GM10248 (cell line): ENCODE measurements at regions not wholly inside any gene's neighbourhood (a gene's known extent, or its start where the extent isn't known, plus 50 kb on each side); places are given as distances from the start of the nearest gene placed in this dataset.
"Not testable (repeated sequence)": the region's sequence is repeated elsewhere in the genome, so short reads cannot be mapped to it uniquely, and the experiment has no call there.

Experiments
- CTCF ChIA-PET: fragments of 300-600 bp; sonication (Branson Sonifier 250); formaldehyde crosslinking; extraction: SDS; loops from one replicate; lab custom pipeline; 2021; ENCODE audit warnings: antibody characterized with exemption; lab: Yijun Ruan, JAX
- POLR2A ChIA-PET: fragments of 350-650 bp; sonication (Branson Sonifier 250); formaldehyde crosslinking; extraction: SDS; loops from one replicate; lab custom pipeline; 2020; ENCODE audit warnings: antibody characterized with exemption; lab: Yijun Ruan, JAX
- DNase-seq: peaks from one replicate; pipeline ENCODE4 v3.0.0; 2012; ENCODE audit errors: extremely low spot score
- TF ChIP-seq, protein P1 (sequence below): IDR thresholded peaks from 2 replicates; pipeline ENCODE4 v1.5.1; 2012; ENCODE audit warnings: mild to moderate bottlenecking, low read depth; ENCODE audit errors: extremely low read depth, missing control alignments, control extremely low read depth

GRCh38 chr2:209146682-209147320, 277.0 kb upstream of the MAP2 start:
- ChIA-PET POLR2A (no interaction called here), CTCF (no interaction called here)
- TF ChIP-seq, protein P1, sequence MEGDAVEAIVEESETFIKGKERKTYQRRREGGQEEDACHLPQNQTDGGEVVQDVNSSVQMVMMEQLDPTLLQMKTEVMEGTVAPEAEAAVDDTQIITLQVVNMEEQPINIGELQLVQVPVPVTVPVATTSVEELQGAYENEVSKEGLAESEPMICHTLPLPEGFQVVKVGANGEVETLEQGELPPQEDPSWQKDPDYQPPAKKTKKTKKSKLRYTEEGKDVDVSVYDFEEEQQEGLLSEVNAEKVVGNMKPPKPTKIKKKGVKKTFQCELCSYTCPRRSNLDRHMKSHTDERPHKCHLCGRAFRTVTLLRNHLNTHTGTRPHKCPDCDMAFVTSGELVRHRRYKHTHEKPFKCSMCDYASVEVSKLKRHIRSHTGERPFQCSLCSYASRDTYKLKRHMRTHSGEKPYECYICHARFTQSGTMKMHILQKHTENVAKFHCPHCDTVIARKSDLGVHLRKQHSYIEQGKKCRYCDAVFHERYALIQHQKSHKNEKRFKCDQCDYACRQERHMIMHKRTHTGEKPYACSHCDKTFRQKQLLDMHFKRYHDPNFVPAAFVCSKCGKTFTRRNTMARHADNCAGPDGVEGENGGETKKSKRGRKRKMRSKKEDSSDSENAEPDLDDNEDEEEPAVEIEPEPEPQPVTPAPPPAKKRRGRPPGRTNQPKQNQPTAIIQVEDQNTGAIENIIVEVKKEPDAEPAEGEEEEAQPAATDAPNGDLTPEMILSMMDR = no peak
- DNase-seq = no peak

- no peak for DNase-seq
- TF ChIP-seq, protein P1 = no peak
- CTCF ChIA-PET = no interaction called here
- POLR2A ChIA-PET = no interaction called here
Observed at GRCh38 chr2:209147981-209148380, 275.9 kb upstream of the MAP2 start.

- DNase-seq = no peak
- TF ChIP-seq, protein P1 = no peak
- ChIA-PET POLR2A (no interaction called here), CTCF (interaction anchor here (0.6 to 1.3 kb wide), 2 partner anchors 11 to 12 kb away, joined by 3 to 5 read pairs; no protein-coding TSS in a partner anchor)
Observed at GRCh38 chr2:209160800-209161588, 262.9 kb upstream of the MAP2 start.

DNA sequence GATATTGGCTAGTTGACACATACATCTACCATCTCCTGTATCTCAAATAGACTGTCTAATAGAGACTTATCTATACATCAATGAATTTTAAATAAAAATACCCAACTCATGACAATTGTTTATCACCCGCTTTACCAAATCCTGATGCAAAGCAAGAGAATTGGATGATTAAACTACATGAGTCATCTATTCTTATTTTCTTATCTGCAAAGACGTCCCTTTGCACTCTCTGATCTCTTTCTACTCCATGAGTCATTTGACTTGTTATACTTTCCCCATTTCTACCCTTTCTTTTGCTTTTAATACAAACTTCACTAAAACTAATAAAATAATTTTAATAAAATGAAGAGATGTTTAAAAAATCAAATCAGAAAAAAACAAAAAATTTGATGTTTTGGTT, 261.7 kb upstream of the MAP2 start:
- TF ChIP-seq, protein P1 = no peak
- no peak for DNase-seq
- ChIA-PET CTCF (interaction anchor here (0.9 to 1.1 kb wide), 2 partner anchors 10 to 17 kb away, joined by 3 read pairs; no protein-coding TSS in a partner anchor), POLR2A (no interaction called here)

- ChIA-PET POLR2A (no interaction called here), CTCF (no interaction called here)
- TF ChIP-seq, protein P1 = no peak
- no peak for DNase-seq
Observed at GRCh38 chr2:209181984-209182383, 241.9 kb upstream of the MAP2 start.

DNA sequence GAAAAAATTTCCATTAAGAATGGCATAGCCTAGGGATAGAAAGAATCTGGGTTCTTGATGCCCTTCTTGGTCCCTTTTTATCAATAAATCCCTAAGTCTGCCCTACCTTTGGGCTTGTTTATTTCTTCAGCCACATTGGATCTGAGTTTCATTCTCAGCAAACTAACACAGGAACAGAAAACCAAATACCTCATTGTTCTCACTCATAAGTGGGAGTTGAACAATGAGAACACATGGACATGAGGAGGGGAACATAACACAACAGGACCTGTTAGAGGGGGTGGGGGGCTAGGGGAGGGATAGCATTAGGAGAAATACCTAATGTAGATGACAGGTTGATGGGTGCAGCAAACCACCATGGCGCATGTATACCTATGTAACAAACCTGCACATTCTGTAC, 237.0 kb upstream of the MAP2 start:
- POLR2A ChIA-PET, DNase-seq, CTCF ChIA-PET: not testable (repeated sequence)

DNA sequence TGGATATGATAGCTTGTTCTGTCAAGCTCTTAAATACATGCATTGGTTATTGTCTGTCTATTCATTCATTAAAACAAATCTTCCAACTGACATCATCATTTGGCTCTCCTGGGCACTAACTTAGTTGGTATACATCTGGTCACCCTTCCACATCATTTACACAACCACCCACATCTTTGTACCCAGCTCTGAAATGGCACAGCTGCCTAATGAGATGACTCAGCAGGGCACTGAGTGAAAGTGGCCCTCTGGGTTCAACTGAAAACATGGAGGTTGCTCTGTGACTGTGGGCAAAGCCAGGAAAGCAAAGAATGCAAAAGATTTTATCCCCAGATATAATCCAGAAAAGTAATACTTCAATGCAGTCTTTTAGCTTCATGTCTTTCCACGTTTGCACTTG, 234.0 kb upstream of the MAP2 start:
- ChIA-PET POLR2A (no interaction called here), CTCF (interaction anchor here (1.3 kb wide), 1 partner anchor 11 kb away, joined by 3 read pairs; no protein-coding TSS in a partner anchor)
- DNase-seq = no peak
- TF ChIP-seq, protein P1 = no peak
